ENCODE measurements at regions not wholly inside any gene's neighbourhood (a gene's known extent, or its start where the extent isn't known, plus 50 kb on each side); places are given as distances from the start of the nearest gene placed in this dataset.

DNA sequence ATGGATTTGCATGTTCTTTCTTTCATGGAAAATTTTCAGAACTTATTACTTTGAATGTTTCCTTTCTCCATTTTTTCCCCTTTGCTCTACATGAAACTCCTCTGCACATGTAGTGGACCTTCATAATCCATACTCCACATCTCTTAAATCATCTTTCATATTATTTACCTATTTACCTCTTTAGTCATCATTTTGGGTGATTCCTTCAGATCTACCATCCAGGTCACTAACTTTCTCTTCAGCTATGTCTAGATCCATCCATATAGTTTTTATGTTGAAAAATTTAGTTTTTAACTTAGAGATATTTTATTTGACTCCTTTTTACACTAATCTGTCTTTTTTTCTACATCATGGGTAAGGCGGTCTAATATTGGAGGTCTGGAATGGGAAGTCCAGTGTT is 586.6 kb downstream of the NR2F1-AS1 start:
- H3K4me1 Mint-ChIP-seq, result no peaks in the 10 kb centered on the region
- H3K4me3 Mint-ChIP-seq, result no peak overlapping the region
- no peak overlapping the region for H3K27ac Mint-ChIP-seq
- no peaks in the 10 kb centered on the region for H3K36me3 Mint-ChIP-seq
- no peak for ATAC-seq
- H3K27me3 Mint-ChIP-seq, result no peaks in the 10 kb centered on the region
- peaks cover 9% of the 10 kb centered on the region for H3K9me3 Mint-ChIP-seq

DNA sequence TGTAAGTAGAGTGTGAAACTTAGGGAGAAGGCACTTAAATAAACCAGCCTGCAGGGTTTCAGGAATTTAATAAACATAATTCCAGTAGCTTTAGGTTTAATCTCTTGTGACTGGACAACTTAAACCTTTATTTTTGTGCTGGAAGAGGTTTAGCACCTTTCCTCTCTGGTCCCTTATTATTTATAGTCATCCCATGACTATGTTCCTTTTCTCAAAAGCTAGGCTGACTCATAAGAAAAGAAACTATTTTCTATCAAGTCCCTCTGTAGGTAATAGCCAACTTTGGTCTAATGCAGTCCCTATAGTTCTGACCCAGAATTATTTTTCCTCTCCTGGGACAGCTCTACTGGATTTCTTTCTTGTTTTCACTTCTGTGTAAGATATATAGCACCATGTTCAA is 588.9 kb downstream of the NR2F1-AS1 start:
- H3K27me3 Mint-ChIP-seq, result no peaks in the 10 kb centered on the region
- no peaks in the 10 kb centered on the region for H3K4me1 Mint-ChIP-seq
- H3K36me3 Mint-ChIP-seq, result no peaks in the 10 kb centered on the region
- no peak overlapping the region for H3K4me3 Mint-ChIP-seq
- no peak overlapping the region for H3K27ac Mint-ChIP-seq
- H3K9me3 Mint-ChIP-seq, result peaks cover 10% of the 10 kb centered on the region
- ATAC-seq, result no peak

DNA sequence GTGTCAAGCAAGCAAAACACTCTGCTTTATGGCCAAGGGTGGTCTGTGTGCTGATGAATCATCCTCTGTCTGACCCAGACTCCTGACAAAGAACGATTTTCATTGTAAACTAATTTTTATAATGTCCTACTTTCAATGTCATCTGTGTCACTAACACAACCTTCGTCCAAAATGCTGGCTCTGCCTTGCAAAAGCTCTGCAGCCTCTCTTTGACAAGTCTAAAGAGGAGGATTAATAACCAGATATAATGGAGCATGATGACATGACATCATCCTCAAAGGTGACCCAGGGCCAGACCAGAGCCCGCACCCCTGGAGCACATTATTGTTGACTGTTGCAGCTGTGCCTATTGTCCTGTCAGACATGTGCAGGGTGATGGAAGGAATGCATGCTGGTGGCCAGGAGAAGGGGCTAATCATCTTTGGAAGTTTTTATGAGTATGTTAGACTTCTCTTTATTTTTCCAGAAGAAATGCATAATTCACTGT is 589.4 kb downstream of the NR2F1-AS1 start:
- H3K27me3 Mint-ChIP-seq, result no peaks in the 10 kb centered on the region
- H3K4me3 Mint-ChIP-seq, result no peak overlapping the region
- no peak for ATAC-seq

DNA sequence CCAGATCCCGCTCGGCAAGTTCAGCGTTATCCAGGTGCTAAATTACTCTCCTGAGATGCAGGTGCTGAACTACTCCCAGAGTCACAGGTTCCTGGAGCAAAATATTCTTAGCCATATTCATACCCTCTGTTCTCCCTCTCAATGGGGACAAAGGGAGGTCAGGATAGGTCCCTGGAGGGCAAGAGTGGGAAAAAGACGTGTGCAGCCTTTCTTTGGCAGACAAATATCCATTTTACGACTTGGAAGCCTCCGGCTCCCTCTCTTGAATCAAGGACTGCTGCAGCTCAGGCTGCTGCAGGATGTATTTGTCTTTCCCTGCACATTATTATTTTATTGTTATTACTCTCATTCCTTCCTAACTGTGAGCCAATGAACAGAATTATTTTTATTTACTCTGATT is 590.2 kb downstream of the NR2F1-AS1 start:
- ATAC-seq, result no peak
- H3K4me1 Mint-ChIP-seq, result no peaks in the 10 kb centered on the region
- no peaks in the 10 kb centered on the region for H3K27me3 Mint-ChIP-seq
- peaks cover 10% of the 10 kb centered on the region for H3K9me3 Mint-ChIP-seq
- H3K36me3 Mint-ChIP-seq, result no peaks in the 10 kb centered on the region
- no peak overlapping the region for H3K27ac Mint-ChIP-seq
- H3K4me3 Mint-ChIP-seq, result no peak overlapping the region

More for the DNA sequence above, 589.4 kb downstream of the NR2F1-AS1 start:
- Mint-ChIP-seq H3K27ac (no peak overlapping the region), H3K4me1 (no peaks in the 10 kb centered on the region), H3K9me3 (peaks cover 10% of the 10 kb centered on the region), H3K36me3 (no peaks in the 10 kb centered on the region)

DNA sequence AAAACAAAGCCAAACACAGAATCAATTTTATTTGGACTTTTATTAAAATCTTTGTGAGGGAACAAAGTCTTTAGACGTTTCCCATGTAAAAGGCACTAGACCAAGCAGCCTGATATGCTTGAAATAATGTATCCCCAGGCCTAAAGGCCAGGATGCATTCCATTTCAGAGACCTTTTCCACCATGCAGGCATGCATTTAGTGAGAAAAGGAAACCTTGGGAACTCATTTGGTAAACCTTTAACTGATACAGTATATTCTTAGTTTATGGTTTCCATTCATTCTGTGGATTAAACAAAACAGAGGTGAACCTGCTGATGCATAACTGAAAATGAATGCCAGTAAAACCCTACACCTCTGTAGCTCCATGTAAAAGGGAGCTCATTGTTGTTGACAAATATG is 600.0 kb downstream of the NR2F1-AS1 start:
- Mint-ChIP-seq H3K27me3 (no peaks in the 10 kb centered on the region), H3K36me3 (no peaks in the 10 kb centered on the region), H3K9me3 (peaks cover 6% of the 10 kb centered on the region), H3K4me1 (no peaks in the 10 kb centered on the region), H3K4me3 (no peak overlapping the region), H3K27ac (no peak overlapping the region)
- ATAC-seq, result no peak

DNA sequence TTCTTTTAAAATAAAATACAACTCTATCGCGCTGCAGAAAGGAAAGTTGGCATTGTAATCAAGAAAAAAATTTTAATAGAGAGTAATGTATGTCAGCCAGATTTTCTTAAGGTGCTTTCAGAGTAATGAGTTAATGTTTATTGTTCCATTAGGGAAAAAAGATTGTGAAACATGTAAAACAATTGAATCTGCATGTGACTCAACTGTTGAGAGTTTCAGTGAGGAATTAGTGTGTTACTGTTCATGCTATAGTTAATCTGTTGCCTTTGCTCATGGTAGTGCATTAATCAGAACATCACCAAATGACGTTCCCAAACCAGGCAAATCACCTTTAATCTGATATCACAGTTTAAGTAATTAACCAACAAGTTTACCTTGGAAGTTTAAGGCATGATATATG is 600.5 kb downstream of the NR2F1-AS1 start:
- peaks cover 6% of the 10 kb centered on the region for H3K9me3 Mint-ChIP-seq
- ATAC-seq, result no peak
- H3K4me1 Mint-ChIP-seq, result no peaks in the 10 kb centered on the region
- H3K36me3 Mint-ChIP-seq, result no peaks in the 10 kb centered on the region
- H3K4me3 Mint-ChIP-seq, result no peak overlapping the region
- H3K27me3 Mint-ChIP-seq, result no peaks in the 10 kb centered on the region
- H3K27ac Mint-ChIP-seq, result no peak overlapping the region

DNA sequence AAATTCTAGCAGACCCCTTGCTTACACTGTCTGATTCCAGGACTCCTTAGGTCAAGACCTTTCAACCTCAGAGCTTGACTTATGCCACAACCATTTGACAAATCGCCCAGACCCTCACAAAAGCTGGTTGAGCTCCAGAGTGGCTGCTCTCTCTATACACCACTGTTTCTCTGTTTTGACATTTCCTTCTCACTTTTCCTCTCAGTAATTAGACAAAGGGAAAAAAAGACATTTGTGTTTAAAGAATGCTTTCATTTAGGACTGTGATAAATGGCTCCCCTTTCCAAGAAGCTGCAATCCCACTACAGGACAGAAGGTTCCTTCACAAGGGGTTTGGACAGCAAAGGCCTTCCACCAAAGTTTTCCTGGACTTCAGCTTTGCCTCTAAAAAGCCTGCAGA is 601.3 kb downstream of the NR2F1-AS1 start:
- Mint-ChIP-seq H3K27ac (no peak overlapping the region), H3K4me3 (no peak overlapping the region), H3K4me1 (no peaks in the 10 kb centered on the region), H3K36me3 (no peaks in the 10 kb centered on the region), H3K27me3 (no peaks in the 10 kb centered on the region), H3K9me3 (peaks cover 4% of the 10 kb centered on the region)
- ATAC-seq, result no peak

DNA sequence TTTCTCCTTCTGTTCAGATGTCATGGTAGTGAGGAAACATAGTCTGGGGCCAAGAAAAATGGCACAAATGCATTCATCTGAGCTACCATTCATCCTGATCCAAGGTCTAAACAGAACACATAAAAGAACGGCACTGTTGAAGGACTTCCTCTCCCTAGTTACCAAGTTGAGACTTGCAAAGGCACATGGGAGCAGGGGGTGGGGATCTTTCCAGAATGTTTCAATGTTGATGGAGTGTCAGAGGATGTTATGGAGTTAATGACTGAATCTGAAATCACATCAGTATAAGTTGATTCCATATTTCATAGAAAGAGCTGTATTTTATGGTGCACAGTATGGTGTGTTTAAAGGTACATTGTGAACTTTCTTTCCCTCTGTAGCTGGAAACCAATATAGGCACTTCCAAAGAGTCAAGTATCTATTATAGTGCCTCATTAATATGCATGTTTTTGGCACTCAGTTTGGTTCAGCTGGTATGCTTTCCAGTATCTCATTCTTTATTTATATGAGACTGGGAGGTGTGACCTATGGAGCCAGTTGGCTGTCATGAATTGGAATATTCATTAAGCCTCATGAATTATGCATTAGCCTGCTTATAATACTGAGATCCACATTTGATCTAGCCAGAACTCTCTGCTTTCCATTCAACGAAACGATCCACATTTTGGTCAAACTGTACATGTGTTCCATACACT is 603.0 kb downstream of the NR2F1-AS1 start:
- no peaks in the 10 kb centered on the region for H3K36me3 Mint-ChIP-seq
- H3K4me3 Mint-ChIP-seq, result no peak overlapping the region
- no peak for ATAC-seq
- peaks cover 2% of the 10 kb centered on the region for H3K9me3 Mint-ChIP-seq
- H3K4me1 Mint-ChIP-seq, result no peaks in the 10 kb centered on the region
- H3K27ac Mint-ChIP-seq, result no peak overlapping the region
- no peaks in the 10 kb centered on the region for H3K27me3 Mint-ChIP-seq

DNA sequence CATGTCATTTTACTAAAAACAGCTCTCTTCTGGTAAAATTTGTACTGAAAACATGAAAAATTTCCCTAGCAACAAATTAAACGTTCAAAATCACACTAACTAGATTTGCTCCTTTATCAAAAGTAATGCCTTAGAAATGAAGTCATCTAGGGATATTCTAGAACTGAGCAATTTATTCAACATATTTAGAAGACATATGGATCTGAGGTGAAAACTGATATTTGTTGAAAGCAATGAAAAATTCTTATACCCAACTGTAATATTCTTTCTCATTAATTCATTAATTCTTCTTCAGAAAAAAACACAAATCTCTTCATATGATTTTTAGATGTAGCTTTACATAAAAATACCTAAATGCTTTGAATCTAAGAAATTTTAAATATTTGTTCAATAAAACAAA is 604.9 kb downstream of the NR2F1-AS1 start:
- Mint-ChIP-seq H3K27me3 (no peaks in the 10 kb centered on the region), H3K27ac (no peak overlapping the region), H3K9me3 (no peaks in the 10 kb centered on the region), H3K4me1 (no peaks in the 10 kb centered on the region), H3K36me3 (no peaks in the 10 kb centered on the region), H3K4me3 (no peak overlapping the region)
- ATAC-seq, result no peak

DNA sequence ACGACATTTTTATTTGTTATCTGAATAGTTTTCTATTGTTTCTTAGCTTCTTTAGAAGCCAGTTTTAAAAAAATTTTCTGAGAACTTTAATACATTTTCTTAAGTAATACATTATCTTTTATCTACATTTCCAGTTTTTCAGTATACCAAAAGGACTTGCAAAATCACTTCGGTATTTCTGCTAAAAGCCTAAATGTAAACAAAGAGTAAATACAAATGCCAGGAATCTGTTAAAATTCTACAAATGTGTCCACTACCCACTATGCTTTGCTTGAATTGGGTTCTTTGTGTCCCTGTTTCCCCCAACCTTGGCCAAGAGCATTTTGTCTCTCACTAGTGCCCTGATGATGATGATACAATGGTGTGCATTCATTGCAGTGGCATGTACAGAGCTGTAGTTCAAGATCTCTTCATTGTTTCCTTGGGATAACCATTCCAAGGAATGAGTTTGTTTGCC is 611.2 kb downstream of the NR2F1-AS1 start:
- Mint-ChIP-seq H3K4me1 (no peaks in the 10 kb centered on the region), H3K9me3 (no peaks in the 10 kb centered on the region), H3K36me3 (no peaks in the 10 kb centered on the region), H3K27ac (no peak overlapping the region), H3K4me3 (no peak overlapping the region), H3K27me3 (no peaks in the 10 kb centered on the region)
- ATAC-seq, result no peak

DNA sequence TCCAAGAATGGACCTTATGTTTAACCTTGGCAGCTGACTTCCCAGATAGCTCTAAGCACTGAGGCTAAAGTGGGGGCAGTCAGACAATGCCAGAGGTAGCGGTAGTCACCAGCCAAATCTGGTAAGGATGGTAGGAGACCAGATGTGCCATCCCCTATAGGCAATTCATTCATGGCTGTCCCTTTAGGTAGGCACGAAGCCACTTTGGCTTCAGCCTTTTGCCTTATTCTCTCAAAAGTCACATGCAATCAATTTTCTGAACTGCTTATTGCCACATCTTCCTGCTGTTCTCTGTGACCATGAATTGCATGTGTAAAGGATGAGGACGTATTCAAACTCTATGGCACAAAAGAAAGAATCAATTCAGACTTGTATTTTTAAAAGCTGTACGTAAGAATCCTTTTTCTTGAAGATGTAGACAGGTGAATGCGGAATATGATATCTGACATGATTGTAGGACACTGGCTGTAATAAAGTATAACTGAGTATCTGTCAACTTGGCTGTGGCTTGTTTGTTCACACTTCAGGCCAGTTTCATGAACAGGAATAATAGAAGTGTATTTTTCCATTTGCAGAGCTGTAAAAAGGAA is 611.7 kb downstream of the NR2F1-AS1 start:
- Mint-ChIP-seq H3K27ac (no peak overlapping the region), H3K9me3 (no peaks in the 10 kb centered on the region), H3K36me3 (no peaks in the 10 kb centered on the region), H3K4me3 (no peak overlapping the region), H3K27me3 (no peaks in the 10 kb centered on the region), H3K4me1 (no peaks in the 10 kb centered on the region)
- ATAC-seq, result no peak

DNA sequence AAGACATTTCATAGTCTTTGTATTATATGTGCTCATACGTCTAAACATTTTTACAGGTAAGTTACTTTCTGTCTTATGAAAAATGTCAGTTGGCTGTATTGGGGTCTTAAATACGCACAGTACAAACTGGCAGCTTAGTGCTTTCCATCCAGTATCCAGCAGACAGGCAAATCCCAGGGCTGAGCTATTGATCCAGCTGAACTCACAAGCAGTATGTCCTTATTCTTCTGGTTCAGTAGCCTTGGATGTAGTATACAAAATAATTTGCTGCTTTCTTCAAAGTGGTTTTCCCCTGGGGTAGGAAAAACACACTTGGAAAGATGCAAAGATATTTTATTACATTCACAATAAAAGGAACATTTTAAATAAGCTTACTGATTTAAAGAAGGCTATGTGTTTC is 617.2 kb downstream of the NR2F1-AS1 start:
- Mint-ChIP-seq H3K27ac (no peak overlapping the region), H3K4me3 (no peak overlapping the region), H3K27me3 (no peaks in the 10 kb centered on the region), H3K9me3 (no peaks in the 10 kb centered on the region), H3K4me1 (no peaks in the 10 kb centered on the region), H3K36me3 (no peaks in the 10 kb centered on the region)
- ATAC-seq, result no peak

DNA sequence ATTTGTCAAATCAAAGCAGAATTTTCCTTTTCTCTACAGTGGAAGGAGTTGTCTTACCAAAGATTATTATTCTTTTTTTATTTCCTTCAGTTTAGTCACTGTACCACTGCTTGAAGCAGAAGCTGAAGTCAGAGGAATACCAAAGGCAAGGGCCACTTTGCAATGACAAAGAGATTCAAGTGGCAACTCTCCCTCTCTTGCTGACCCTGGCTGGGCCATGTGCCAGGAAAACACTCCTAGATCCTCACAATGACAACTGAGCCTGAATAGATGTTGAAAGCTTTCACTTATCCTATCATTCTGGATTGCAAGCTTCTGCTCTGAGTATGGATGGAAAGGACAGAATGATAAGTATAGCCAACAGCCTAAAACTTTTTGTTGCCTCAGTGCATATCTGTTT is 618.3 kb downstream of the NR2F1-AS1 start:
- H3K27me3 Mint-ChIP-seq, result no peaks in the 10 kb centered on the region
- no peaks in the 10 kb centered on the region for H3K9me3 Mint-ChIP-seq
- H3K27ac Mint-ChIP-seq, result no peak overlapping the region
- no peaks in the 10 kb centered on the region for H3K4me1 Mint-ChIP-seq
- no peaks in the 10 kb centered on the region for H3K36me3 Mint-ChIP-seq
- H3K4me3 Mint-ChIP-seq, result no peak overlapping the region
- no peak for ATAC-seq

DNA sequence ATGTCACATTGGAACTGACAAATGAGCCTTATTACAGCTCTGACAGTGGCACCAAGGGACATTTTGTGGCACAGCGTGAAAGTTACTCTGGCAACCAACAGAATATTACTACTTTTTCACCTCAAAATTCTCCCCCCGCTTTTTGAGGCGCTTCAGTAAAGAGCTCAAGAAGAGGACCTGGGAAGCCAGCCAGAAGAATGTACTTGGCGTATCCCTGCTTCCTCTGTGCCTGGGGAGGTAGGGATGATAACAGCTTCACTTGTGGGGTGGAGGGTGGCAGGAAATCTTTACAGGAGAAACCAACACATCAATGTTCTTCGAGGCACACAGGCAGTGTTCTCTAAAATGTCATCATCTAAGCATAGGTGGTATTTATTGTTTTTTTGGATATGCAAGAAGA is 624.1 kb downstream of the NR2F1-AS1 start:
- H3K4me1 Mint-ChIP-seq, result no peaks in the 10 kb centered on the region

DNA sequence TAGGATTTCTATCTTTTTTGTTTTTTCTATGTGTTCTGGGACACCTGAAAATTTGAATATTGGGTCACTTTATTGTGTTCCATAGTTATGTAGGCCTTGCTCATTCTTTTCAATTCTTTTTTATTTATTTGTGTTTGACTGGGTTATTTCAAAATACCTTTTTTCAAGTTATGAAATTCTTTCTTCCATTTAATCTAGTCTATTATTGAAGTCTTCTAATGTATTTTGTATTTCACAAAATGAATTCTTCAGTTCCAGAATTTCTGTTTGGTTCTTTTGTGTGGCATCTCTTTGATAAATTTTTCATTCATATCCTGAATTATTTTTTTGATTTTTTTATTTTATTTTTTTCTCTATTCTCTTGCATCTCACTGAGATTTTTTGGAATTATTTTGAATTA is 628.8 kb downstream of the NR2F1-AS1 start:
- no peaks in the 10 kb centered on the region for H3K4me1 Mint-ChIP-seq
- ATAC-seq, result no peak
- H3K27ac Mint-ChIP-seq, result no peak overlapping the region
- no peaks in the 10 kb centered on the region for H3K27me3 Mint-ChIP-seq
- H3K4me3 Mint-ChIP-seq, result no peak overlapping the region
- H3K36me3 Mint-ChIP-seq, result no peaks in the 10 kb centered on the region
- H3K9me3 Mint-ChIP-seq, result peaks cover 24% of the 10 kb centered on the region

More for the DNA sequence above, 624.1 kb downstream of the NR2F1-AS1 start:
- Mint-ChIP-seq H3K36me3 (no peaks in the 10 kb centered on the region), H3K27me3 (no peaks in the 10 kb centered on the region), H3K4me3 (no peak overlapping the region), H3K27ac (no peak overlapping the region), H3K9me3 (peaks cover 12% of the 10 kb centered on the region)
- ATAC-seq, result no peak

DNA sequence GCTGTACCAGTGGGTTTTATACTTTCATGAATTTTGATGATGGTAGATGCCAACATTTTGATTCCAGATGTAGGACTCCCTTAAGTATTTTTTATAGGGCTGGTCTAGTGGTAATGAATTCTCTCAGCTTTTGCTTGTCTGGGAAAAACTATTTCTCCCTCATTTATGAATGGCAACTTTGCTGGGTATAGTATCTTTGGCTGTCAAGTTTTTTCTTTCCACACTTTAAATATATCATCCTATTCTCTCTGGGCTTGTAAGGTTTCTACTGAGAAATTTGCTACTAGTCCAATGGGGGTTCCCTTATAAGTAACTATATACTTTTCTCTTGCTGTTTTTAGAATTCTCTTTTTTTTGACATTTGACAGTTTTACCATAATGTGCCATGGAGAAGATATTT is 629.3 kb downstream of the NR2F1-AS1 start:
- Mint-ChIP-seq H3K9me3 (peaks cover 25% of the 10 kb centered on the region), H3K4me3 (no peak overlapping the region), H3K27ac (no peak overlapping the region), H3K36me3 (no peaks in the 10 kb centered on the region), H3K4me1 (no peaks in the 10 kb centered on the region), H3K27me3 (no peaks in the 10 kb centered on the region)
- no peak for ATAC-seq

Data from stimulated activated memory B cell treated with anti-CD40 and anti-IgM and Interleukin-4, amounts not matched to agents 10 μg/mL and 1 μg/mL and 100 μg/mL, for 72 hours (primary cell).